Heart left ventricle (tissue), 16 donors: ENCODE measurements at regions not wholly inside any gene's neighbourhood (a gene's known extent, or its start where the extent isn't known, plus 50 kb on each side); places are given as distances from the start of the nearest gene placed in this dataset.

Experiments used
- ATAC-seq, 4 donors: fragments of 200-7000 bp; cut with Tn5 transposase; one replicate each; pipeline ENCODE4 v1.9.1; 2020 to 2022; ENCODE audit warnings: moderate library complexity in 4 of 4, mild to moderate bottlenecking in 3 of 4, moderate number of reproducible peaks in 1 of 4
- DNase-seq, 5 donors: peaks; one replicate each; pipeline ENCODE4 v3.0.0-alpha.2; 2020
- H3K27ac ChIP-seq, 12 donors: fragments of 200-600 bp; sonication (generic) in 4 of 12; one replicate each; pipeline versions ENCODE4 v1.5.0 to v1.8.0; 2016 to 2022; ENCODE audit warnings: mild to moderate bottlenecking in 2 of 12
- H3K27me3 ChIP-seq, 9 donors: fragments of 200-600 bp; sonication (generic) in 2 of 9; one replicate each; pipeline versions ENCODE4 v1.5.1 to v1.8.0; 2016 to 2022; ENCODE audit warnings: mild to moderate bottlenecking in 3 of 9
- H3K36me3 ChIP-seq, 9 donors: fragments of 200-600 bp; sonication (generic) in 2 of 9; one replicate each; pipeline versions ENCODE4 v1.5.0 to v1.8.0; 2018 to 2022; ENCODE audit warnings: mild to moderate bottlenecking in 2 of 9
- H3K4me1 ChIP-seq, 12 donors: fragments of 200-600 bp; sonication (generic) in 4 of 12; one replicate each; pipeline versions ENCODE4 v1.5.0 to v1.8.0; 2016 to 2022; ENCODE audit warnings: mild to moderate bottlenecking in 3 of 12
- H3K4me3 ChIP-seq, 12 donors: fragments of 200-600 bp; sonication (generic) in 4 of 12; one replicate each; pipeline versions ENCODE4 v1.5.0 to v1.8.0; 2017 to 2022; ENCODE audit warnings: mild to moderate bottlenecking in 9 of 12, moderate library complexity in 4 of 12
- H3K9me3 ChIP-seq, 12 donors: fragments of 200-600 bp; sonication (generic) in 4 of 12; one replicate each; pipeline versions ENCODE4 v1.5.0 to v1.8.0; 2016 to 2022; ENCODE audit warnings: mild to moderate bottlenecking in 1 of 12
- POLR2A ChIP-seq, 2 donors: fragments of 450-650 bp; IDR thresholded peaks; one replicate each; pipeline ENCODE4 v1.6.1; 2017; ENCODE audit warnings: antibody characterized with exemption in 2 of 2, mild to moderate bottlenecking in 2 of 2, moderate library complexity in 2 of 2
- WGBS, 4 donors: extraction: QIAGEN DNeasy Blood & Tissue Kit in 2 of 4; methylation state at CpG; one replicate each; pipeline versions ENCODE4 v1.1.5 to v1.1.7; 2013 to 2018; 5-methylcytosine and 5-hydroxymethylcytosine counted together
- intact Hi-C, 10 donors: fragments of 100-400 bp; cut with DNase I; formaldehyde crosslinking; loops; one replicate each; pipeline versions ENCODE4 v1.11.1 to v1.14.2; 2022
- TF ChIP-seq, protein P1 (sequence below), 12 donors: fragments of 200-600 bp; sonication (generic) in 4 of 12; IDR thresholded peaks; one replicate each; pipeline versions ENCODE4 v1.5.0 to v1.8.0; 2018 to 2022; ENCODE audit warnings: antibody characterized with exemption in 12 of 12, mild to moderate bottlenecking in 5 of 12
- donor health status: ischemic (EF 13 %, LVEDD 7.1; RV severe dilation, severe dysfunction).
- donor health status: healthy with polysubstance abuse.
- donor health status: DM: no; HTN: yes; CAD: no.
- donor health status: DM: no; HTN: no; CAD: no.
- donor health status: ischemic (EF 25% LVEDD 6.9; RV normal size, moderate dysfunction).
- donor health status: ischemic (EF 25% LVEDD 5.7; RV mildly dilated, moderate dysfunction).
- donor health status: healthy.
- donor health status: DM: yes; HTN: yes; CAD: no.
- donor health status: ischemic (EF 35%, LVEDD 5.7; RV mildly dilated, moderate dysfunction).
- donor health status: nonischemic (EF 11% LVEDD 7.7; RV severe dilation, severe dysfunction).
- donor health status: DM: yes; HTN: yes; CAD: no.
- donor health status: PGD.
- donor health status: ischemic (EF 29% LVEDD 5.4; RV normal size, mild dysfunction).
- donor health status: nonischemic (EF 23%, LVEDD 6.1; RV moderate dilation, normal function).

DNA sequence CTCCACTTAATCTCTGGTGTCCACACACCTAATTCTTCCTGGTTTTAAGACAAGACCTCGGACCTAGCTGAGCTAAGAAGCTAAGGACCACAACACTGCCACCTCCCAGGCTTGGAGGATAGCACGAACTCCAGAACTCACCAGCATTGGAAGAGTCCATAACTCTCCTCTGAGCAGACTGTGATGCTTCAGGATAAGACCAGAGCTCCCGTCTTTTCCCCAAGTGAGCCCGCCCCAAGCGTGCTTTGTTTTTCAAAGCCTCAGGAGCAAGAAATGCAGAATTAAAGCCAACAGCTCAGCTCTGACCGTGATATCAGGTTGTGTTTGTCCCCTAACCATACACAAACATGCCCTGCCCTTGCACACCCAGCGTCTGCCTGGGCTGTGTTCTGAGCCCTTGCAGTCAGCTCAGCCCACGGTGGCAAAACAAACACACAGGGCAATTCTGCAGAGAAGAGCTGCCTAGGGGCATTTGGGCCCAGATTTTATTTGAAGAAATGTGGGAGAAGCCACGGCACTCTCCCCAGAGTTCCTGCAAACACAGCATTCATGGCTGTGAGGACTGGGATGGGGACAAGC is 145.4 kb downstream of the WDR11 start:
- H3K4me3 ChIP-seq = no peak overlapping the region

DNA sequence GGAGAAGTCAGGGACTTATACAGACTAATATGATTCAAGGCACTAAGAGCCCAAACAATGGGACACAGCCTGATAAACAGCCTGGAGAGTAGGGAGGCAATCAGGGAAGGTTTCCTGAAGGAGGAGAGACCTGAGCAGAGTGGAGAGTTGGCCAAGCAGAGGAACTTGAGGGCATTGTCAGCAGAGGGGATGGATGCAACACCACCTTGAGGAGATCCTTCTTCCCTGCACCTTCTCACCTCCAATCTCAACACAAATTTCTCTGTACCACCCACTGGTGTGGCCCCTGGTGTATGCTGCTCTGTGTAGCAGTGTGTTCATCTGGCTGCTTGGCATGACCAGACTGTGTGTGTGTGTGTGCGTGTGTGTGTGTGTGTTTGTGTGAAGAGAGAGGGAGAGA is 146.2 kb downstream of the WDR11 start:
- Histone ChIP-seq H3K9me3 (peaks cover 0 to 17% (median 0%) of the 10 kb centered on the region in 12 donors), H3K36me3 (no peaks in the 10 kb centered on the region), H3K4me3 (no peak overlapping the region), H3K27ac (no peak overlapping the region), H3K4me1 (no peaks in the 10 kb centered on the region), H3K27me3 (peaks cover 0 to 5% (median 0%) of the 10 kb centered on the region in 9 donors)
- no peak for ATAC-seq
- intact Hi-C loops = no loop called here
- DNase-seq = no peak
- TF ChIP-seq POLR2A (IDR thresholded peaks at IDR 0.05) = no peak
- TF ChIP-seq, protein P1, sequence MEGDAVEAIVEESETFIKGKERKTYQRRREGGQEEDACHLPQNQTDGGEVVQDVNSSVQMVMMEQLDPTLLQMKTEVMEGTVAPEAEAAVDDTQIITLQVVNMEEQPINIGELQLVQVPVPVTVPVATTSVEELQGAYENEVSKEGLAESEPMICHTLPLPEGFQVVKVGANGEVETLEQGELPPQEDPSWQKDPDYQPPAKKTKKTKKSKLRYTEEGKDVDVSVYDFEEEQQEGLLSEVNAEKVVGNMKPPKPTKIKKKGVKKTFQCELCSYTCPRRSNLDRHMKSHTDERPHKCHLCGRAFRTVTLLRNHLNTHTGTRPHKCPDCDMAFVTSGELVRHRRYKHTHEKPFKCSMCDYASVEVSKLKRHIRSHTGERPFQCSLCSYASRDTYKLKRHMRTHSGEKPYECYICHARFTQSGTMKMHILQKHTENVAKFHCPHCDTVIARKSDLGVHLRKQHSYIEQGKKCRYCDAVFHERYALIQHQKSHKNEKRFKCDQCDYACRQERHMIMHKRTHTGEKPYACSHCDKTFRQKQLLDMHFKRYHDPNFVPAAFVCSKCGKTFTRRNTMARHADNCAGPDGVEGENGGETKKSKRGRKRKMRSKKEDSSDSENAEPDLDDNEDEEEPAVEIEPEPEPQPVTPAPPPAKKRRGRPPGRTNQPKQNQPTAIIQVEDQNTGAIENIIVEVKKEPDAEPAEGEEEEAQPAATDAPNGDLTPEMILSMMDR (IDR thresholded peaks at IDR 0.05) = no peak
- 30 to 73% (median 63%) methylated on average over 1 of the region's 1 CpG for WGBS, 4 donors

More for the DNA sequence above, 145.4 kb downstream of the WDR11 start:
- no peaks in the 10 kb centered on the region for H3K4me1 ChIP-seq
- peaks cover 0 to 5% (median 0%) of the 10 kb centered on the region in 9 donors for H3K27me3 ChIP-seq
- DNase-seq (no peak), ATAC-seq (no peak)
- peaks cover 0 to 17% (median 0%) of the 10 kb centered on the region in 12 donors for H3K9me3 ChIP-seq
- H3K27ac ChIP-seq = no peak overlapping the region
- intact Hi-C loops = no loop called here
- H3K36me3 ChIP-seq = no peaks in the 10 kb centered on the region
- TF ChIP-seq, protein P1 (IDR thresholded peaks at IDR 0.05) = no peak
- TF ChIP-seq POLR2A (IDR thresholded peaks at IDR 0.05) = no peak
- WGBS, 4 donors = 68 to 76% (median 73%) methylated on average over 9 of the region's 9 CpGs

DNA sequence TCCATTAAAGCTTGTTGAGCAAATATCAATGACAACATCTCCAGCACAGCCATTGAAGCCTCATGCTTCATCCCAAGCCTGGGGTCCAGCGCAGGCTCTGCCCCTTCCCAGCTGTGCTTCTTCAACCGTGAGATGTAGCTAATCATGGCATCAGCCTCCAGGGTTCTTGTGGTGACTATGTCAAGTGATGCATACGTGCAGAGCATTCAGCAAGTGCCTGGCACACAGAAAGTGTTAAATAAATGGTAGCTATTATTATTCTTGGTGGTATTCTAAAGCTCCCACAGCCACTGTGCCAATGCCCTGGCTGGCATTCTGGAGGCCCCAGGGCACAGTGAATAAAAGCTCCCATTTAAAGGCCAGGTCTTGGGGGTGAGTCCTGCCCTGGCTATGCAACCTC is 146.6 kb downstream of the WDR11 start:
- ATAC-seq (no peak), DNase-seq (no peak)
- peaks cover 0 to 5% (median 0%) of the 10 kb centered on the region in 9 donors for H3K27me3 ChIP-seq
- H3K9me3 ChIP-seq = peaks cover 0 to 17% (median 0%) of the 10 kb centered on the region in 12 donors
- no peaks in the 10 kb centered on the region for H3K4me1 ChIP-seq
- intact Hi-C loops = no loop called here
- WGBS, 4 donors = 64 to 73% (median 70%) methylated on average over 3 of the region's 3 CpGs
- no peaks in the 10 kb centered on the region for H3K36me3 ChIP-seq
- H3K4me3 ChIP-seq = no peak overlapping the region
- no peak for TF ChIP-seq POLR2A (IDR thresholded peaks at IDR 0.05)
- TF ChIP-seq, protein P1 (IDR thresholded peaks at IDR 0.05) = no peak
- H3K27ac ChIP-seq = no peak overlapping the region

DNA sequence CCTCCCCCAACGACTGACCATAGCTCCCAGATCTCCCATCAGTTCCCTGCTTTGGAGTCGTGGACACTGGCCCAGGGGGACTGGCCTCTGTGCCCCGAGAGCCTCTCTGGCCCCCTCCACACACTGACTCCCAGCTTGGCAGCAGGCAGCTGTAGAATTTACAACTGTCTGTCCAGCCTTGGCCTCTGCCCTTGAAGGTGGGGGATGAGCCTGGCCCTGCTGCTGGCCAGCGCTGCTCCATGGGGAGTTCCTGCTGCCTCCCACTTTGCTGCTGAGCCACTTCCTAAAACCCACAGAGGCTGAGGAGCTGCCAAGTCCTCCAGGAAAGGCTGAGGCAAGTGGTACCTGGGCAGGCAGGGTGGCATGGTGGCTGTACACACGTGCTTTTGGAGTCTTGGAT is 147.1 kb downstream of the WDR11 start:
- no peak for ATAC-seq
- Histone ChIP-seq H3K27me3 (peaks cover 0 to 5% (median 0%) of the 10 kb centered on the region in 9 donors), H3K36me3 (no peaks in the 10 kb centered on the region), H3K9me3 (peaks cover 0 to 12% (median 0%) of the 10 kb centered on the region in 12 donors), H3K4me1 (no peaks in the 10 kb centered on the region), H3K27ac (no peak overlapping the region), H3K4me3 (no peak overlapping the region)
- intact Hi-C loops = no loop called here
- WGBS, 4 donors = 56 to 65% (median 63%) methylated on average over 5 of the region's 5 CpGs
- TF ChIP-seq POLR2A (IDR thresholded peaks at IDR 0.05) = no peak
- TF ChIP-seq, protein P1 (IDR thresholded peaks at IDR 0.05) = no peak
- DNase-seq = no peak
